H9 (cell line): ENCODE measurements at regions not wholly inside any gene's neighbourhood (a gene's known extent, or its start where the extent isn't known, plus 50 kb on each side); places are given as distances from the start of the nearest gene placed in this dataset.

Source experiments
- DNase-seq: peaks from one replicate; pipeline ENCODE4 v3.0.0-alpha.2; 2017
- H2AFZ ChIP-seq: one replicate; pipeline ENCODE4 v1.6.1; 2013; ENCODE audit warnings: mild to moderate bottlenecking, low read length, control low read depth, moderate library complexity
- H2AK5ac ChIP-seq: 2 replicates; pipeline ENCODE4 v1.6.1; 2013; ENCODE audit warnings: low read length, control low read depth, mixed read lengths; ENCODE audit not compliant: insufficient read length
- H2BK120ac ChIP-seq: one replicate; pipeline ENCODE4 v1.6.1; 2013; ENCODE audit warnings: low read depth, mild to moderate bottlenecking, low read length, control low read depth, inconsistent platforms; ENCODE audit not compliant: poor library complexity, severe bottlenecking
- H2BK12ac ChIP-seq: 2 replicates; pipeline ENCODE4 v1.6.1; 2013; ENCODE audit warnings: low read length, control low read depth, mixed read lengths, low read depth; ENCODE audit not compliant: insufficient read length
- H2BK15ac ChIP-seq: 2 replicates; pipeline ENCODE4 v1.6.1; 2013; ENCODE audit warnings: low read depth, low read length, control low read depth
- H2BK20ac ChIP-seq: one replicate; pipeline ENCODE4 v1.6.1; 2013; ENCODE audit warnings: low read depth, mild to moderate bottlenecking, low read length, control low read depth, inconsistent platforms; ENCODE audit not compliant: poor library complexity, severe bottlenecking
- H2BK5ac ChIP-seq: 2 replicates; pipeline ENCODE4 v1.6.1; 2013; ENCODE audit warnings: low read length, control low read depth, mixed read lengths; ENCODE audit not compliant: insufficient read length
- H3K14ac ChIP-seq: 2 replicates; pipeline ENCODE4 v1.6.1; 2013; ENCODE audit warnings: low read length, control low read depth; ENCODE audit not compliant: insufficient read depth
- H3K18ac ChIP-seq: 2 replicates; pipeline ENCODE4 v1.6.1; 2013; ENCODE audit warnings: low read depth, mild to moderate bottlenecking, mixed read lengths, low read length, control low read depth; ENCODE audit not compliant: insufficient read length
- H3K23ac ChIP-seq: 2 replicates; pipeline ENCODE4 v1.6.1; 2013; ENCODE audit warnings: low read length, control low read depth, mixed read lengths, low read depth; ENCODE audit not compliant: insufficient read length
- H3K23me2 ChIP-seq: 2 replicates; pipeline ENCODE4 v1.6.1; 2013; ENCODE audit warnings: low read depth, mild to moderate bottlenecking, mixed read lengths, low read length, control low read depth; ENCODE audit not compliant: insufficient read length, poor library complexity, severe bottlenecking
- H3K27ac ChIP-seq: 2 replicates; pipeline ENCODE4 v1.5.1; 2013; ENCODE audit warnings: low read length, control low read depth, mixed read lengths, low read depth; ENCODE audit not compliant: insufficient read length
- H3K27me3 ChIP-seq: 2 replicates; pipeline ENCODE4 v1.6.1; 2013; ENCODE audit warnings: low read length, control low read depth, inconsistent platforms; ENCODE audit not compliant: insufficient read depth
- H3K4ac ChIP-seq: 2 replicates; pipeline ENCODE4 v1.6.1; 2013; ENCODE audit warnings: low read depth, mild to moderate bottlenecking, control low read depth, inconsistent platforms, low read length, moderate library complexity
- H3K4me1 ChIP-seq: 2 replicates; pipeline ENCODE4 v1.6.1; 2013; ENCODE audit warnings: low read length, control low read depth, inconsistent platforms; ENCODE audit not compliant: insufficient read depth
- H3K4me2 ChIP-seq: 2 replicates; pipeline ENCODE4 v1.6.1; 2013; ENCODE audit warnings: low read length, control low read depth, mixed read lengths; ENCODE audit not compliant: insufficient read length, insufficient read depth
- H3K56ac ChIP-seq: 2 replicates; pipeline ENCODE4 v1.6.1; 2013; ENCODE audit warnings: low read depth, mild to moderate bottlenecking, mixed read lengths, low read length, control low read depth; ENCODE audit not compliant: insufficient read length
- H3K79me1 ChIP-seq: 2 replicates; pipeline ENCODE4 v1.6.1; 2013; ENCODE audit warnings: low read depth, mild to moderate bottlenecking, moderate library complexity, low read length, control low read depth, inconsistent platforms; ENCODE audit not compliant: insufficient read depth, poor library complexity, severe bottlenecking
- H3K79me2 ChIP-seq: 2 replicates; pipeline ENCODE4 v1.6.1; 2013; ENCODE audit warnings: low read length, control low read depth, inconsistent platforms; ENCODE audit not compliant: insufficient read depth
- H3K9ac ChIP-seq: 2 replicates; pipeline ENCODE4 v1.6.1; 2013; ENCODE audit warnings: low read length, control low read depth, mixed read lengths; ENCODE audit not compliant: insufficient read length; ENCODE audit errors: extremely low read depth
- H3K9me3 ChIP-seq: one replicate; pipeline ENCODE4 v1.6.1; 2013; ENCODE audit warnings: low read depth, low read length, inconsistent platforms; ENCODE audit not compliant: control insufficient read depth
- H3T11ph ChIP-seq: one replicate; pipeline ENCODE4 v1.6.1; 2013; ENCODE audit warnings: mild to moderate bottlenecking, low read length, control low read depth, inconsistent platforms
- H4K20me1 ChIP-seq: one replicate; pipeline ENCODE4 v1.6.1; 2013; ENCODE audit not compliant: control insufficient read depth, insufficient read length, insufficient read depth
- H4K5ac ChIP-seq: 2 replicates; pipeline ENCODE4 v1.6.1; 2013; ENCODE audit warnings: low read depth, mild to moderate bottlenecking, mixed read lengths, low read length, control low read depth; ENCODE audit not compliant: insufficient read length
- H4K8ac ChIP-seq: replicated peaks from 2 replicates; pipeline ENCODE4 v1.6.1; 2013; ENCODE audit warnings: low read length, control low read depth, mixed read lengths, low read depth; ENCODE audit not compliant: insufficient read length
- H4K91ac ChIP-seq: 2 replicates; pipeline ENCODE4 v1.6.1; 2013; ENCODE audit warnings: low read depth, mild to moderate bottlenecking, moderate library complexity, mixed read lengths, low read length, control low read depth; ENCODE audit not compliant: insufficient read length
- H3K27ac Mint-ChIP-seq, 3 experiments: 2 replicates in 2 of 3; 3 replicates in 1 of 3; pipeline ENCODE4 v1.8.0; 2020 to 2021; ENCODE audit warnings: mixed read lengths in 3 of 3, mild to moderate bottlenecking in 1 of 3, moderate library complexity in 1 of 3
- H3K27me3 Mint-ChIP-seq: 2 replicates; pipeline ENCODE4 v1.8.0; 2021; ENCODE audit warnings: low read depth, mild to moderate bottlenecking, moderate library complexity, mixed read lengths
- H3K36me3 Mint-ChIP-seq, 3 experiments: 2 replicates in 2 of 3; 3 replicates in 1 of 3; pipeline ENCODE4 v1.8.0; 2020 to 2021; ENCODE audit warnings: low read depth in 3 of 3, mixed read lengths in 3 of 3; ENCODE audit not compliant: insufficient read depth in 1 of 3
- H3K4me1 Mint-ChIP-seq, 2 experiments: 2 replicates each; pipeline ENCODE4 v1.8.0; 2020; ENCODE audit warnings: mixed read lengths in 2 of 2
- H3K4me3 Mint-ChIP-seq, 2 experiments: 2 replicates in 1 of 2; 3 replicates in 1 of 2; pipeline ENCODE4 v1.8.0; 2020 to 2021; ENCODE audit warnings: mild to moderate bottlenecking in 2 of 2, mixed read lengths in 2 of 2, moderate library complexity in 1 of 2
- H3K9me3 Mint-ChIP-seq, 2 experiments: 2 replicates in 1 of 2; 3 replicates in 1 of 2; pipeline ENCODE4 v1.8.0; 2020; ENCODE audit warnings: mild to moderate bottlenecking in 2 of 2, mixed read lengths in 2 of 2, moderate library complexity in 1 of 2
- WGBS: extraction: QIAGEN DNeasy Blood & Tissue Kit; methylation state at CpG from one replicate; pipeline ENCODE4 v1.1.7; 2013; ENCODE audit warnings: missing lambda C conversion rate, low lambda C conversion rate, mixed read lengths; ENCODE audit not compliant: insufficient read length; ENCODE audit errors: extremely low coverage; 5-methylcytosine and 5-hydroxymethylcytosine counted together
- TF ChIP-seq, protein P1 (sequence below): fragments of 200-600 bp; sonication (generic); conservative IDR thresholded peaks from 3 replicates; pipeline ENCODE4 v1.8.0; 2021; ENCODE audit warnings: antibody characterized with exemption, mild to moderate bottlenecking

DNA sequence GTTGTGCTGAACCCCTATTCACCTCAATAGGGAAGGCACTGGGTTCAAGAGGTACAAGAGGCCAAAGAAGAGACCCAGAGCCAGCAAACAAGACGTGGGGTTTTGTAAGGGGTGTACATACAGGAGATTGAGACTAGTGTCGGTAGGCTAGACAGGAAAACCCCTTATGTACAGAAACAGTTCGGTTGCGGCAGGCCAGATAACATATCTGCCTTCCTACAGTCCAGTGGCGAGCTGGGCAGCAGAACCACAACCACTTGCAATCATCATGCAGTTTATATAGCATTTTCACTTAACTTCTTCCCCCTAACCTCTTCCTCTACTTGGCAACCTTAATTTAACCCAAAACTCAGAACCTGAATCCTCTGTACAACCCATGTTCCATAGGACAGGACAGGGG lies 422.2 kb downstream of the PDHA2 start:
- Histone ChIP-seq H2AK5ac (no peak overlapping the region), H3K23ac (no peak overlapping the region), H3K4me1 (peaks cover 3% of the 10 kb centered on the region; the same call in 1 of the 2 replicates), H2BK120ac (no peak overlapping the region), H4K8ac (no peak overlapping the region), H2BK20ac (no peak overlapping the region), H3K27me3 (no peaks in the 10 kb centered on the region), H3K56ac (no peak overlapping the region), H4K91ac (no peak overlapping the region), H2BK5ac (no peak overlapping the region), H3K23me2 (no peaks in the 10 kb centered on the region), H3T11ph (no peak overlapping the region), H3K4me2 (no peak overlapping the region), H4K20me1 (no peaks in the 10 kb centered on the region), H2BK15ac (no peak overlapping the region), H2BK12ac (no peak overlapping the region), H3K9me3 (no peaks in the 10 kb centered on the region), H3K79me2 (no peaks in the 10 kb centered on the region), H3K9ac (no peak overlapping the region), H3K14ac (no peak overlapping the region), H4K5ac (no peak overlapping the region), H3K4ac (no peak overlapping the region), H3K18ac (no peak overlapping the region), H3K27ac (no peak overlapping the region), H3K79me1 (no peaks in the 10 kb centered on the region), H2AFZ (no peak overlapping the region)
- no peaks in the 10 kb centered on the region for H3K27me3 Mint-ChIP-seq
- H3K4me3 Mint-ChIP-seq = no peak overlapping the region
- WGBS = no CpG with 5 or more reads among the region's 5 CpGs
- H3K27ac Mint-ChIP-seq = no peak overlapping the region
- no peak for DNase-seq
- TF ChIP-seq, protein P1, sequence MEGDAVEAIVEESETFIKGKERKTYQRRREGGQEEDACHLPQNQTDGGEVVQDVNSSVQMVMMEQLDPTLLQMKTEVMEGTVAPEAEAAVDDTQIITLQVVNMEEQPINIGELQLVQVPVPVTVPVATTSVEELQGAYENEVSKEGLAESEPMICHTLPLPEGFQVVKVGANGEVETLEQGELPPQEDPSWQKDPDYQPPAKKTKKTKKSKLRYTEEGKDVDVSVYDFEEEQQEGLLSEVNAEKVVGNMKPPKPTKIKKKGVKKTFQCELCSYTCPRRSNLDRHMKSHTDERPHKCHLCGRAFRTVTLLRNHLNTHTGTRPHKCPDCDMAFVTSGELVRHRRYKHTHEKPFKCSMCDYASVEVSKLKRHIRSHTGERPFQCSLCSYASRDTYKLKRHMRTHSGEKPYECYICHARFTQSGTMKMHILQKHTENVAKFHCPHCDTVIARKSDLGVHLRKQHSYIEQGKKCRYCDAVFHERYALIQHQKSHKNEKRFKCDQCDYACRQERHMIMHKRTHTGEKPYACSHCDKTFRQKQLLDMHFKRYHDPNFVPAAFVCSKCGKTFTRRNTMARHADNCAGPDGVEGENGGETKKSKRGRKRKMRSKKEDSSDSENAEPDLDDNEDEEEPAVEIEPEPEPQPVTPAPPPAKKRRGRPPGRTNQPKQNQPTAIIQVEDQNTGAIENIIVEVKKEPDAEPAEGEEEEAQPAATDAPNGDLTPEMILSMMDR = no peak
- H3K36me3 Mint-ChIP-seq = peaks cover 0 to 6% (median 0%) of the 10 kb centered on the region in 3 experiments; a peak in 1 of 7 replicates
- H3K9me3 Mint-ChIP-seq = peaks cover 4 to 9% of the 10 kb centered on the region in 2 experiments; a peak in 4 of 5 replicates
- peaks cover 15 to 16% of the 10 kb centered on the region in 2 experiments for H3K4me1 Mint-ChIP-seq
